OCI-LY7 (cell line): ENCODE measurements at regions not wholly inside any gene's neighbourhood (a gene's known extent, or its start where the extent isn't known, plus 50 kb on each side); places are given as distances from the start of the nearest gene placed in this dataset.
"Not testable (repeated sequence)": the region's sequence is repeated elsewhere in the genome, so short reads cannot be mapped to it uniquely, and the experiment has no call there.

Experiments
- BruUV-seq: library from RNA; stranded (reverse); fragments of 400-500 nt; replicated peaks from 2 replicates; lab custom pipeline; 2021; lab: Mats Ljungman, UMichigan
- CTCF ChIA-PET: fragments of 300-600 bp; sonication (Branson Sonifier 250); formaldehyde crosslinking; loops from one replicate; lab custom pipeline; 2022; ENCODE audit warnings: antibody characterized with exemption; ENCODE audit not compliant: unreplicated experiment; lab: Charles Lee
- POLR2A ChIA-PET: fragments of 300-600 bp; sonication (Branson Sonifier 250); formaldehyde crosslinking; loops from one replicate; lab custom pipeline; 2022; ENCODE audit warnings: antibody characterized with exemption; lab: Charles Lee
- DNase-seq: peaks from one replicate; pipeline ENCODE4 v3.0.0-alpha.2; 2015; ENCODE audit warnings: low spot score
- H2AFZ ChIP-seq: fragments of 200-600 bp; sonication (generic), shearing (Covaris generic); 2 replicates; pipeline ENCODE4 v1.6.1; 2014; ENCODE audit warnings: mild to moderate bottlenecking, antibody characterized with exemption, low read length, moderate library complexity
- H3K27ac ChIP-seq: fragments of 200-600 bp; sonication (generic); 2 replicates; pipeline ENCODE4 v1.5.1; 2014; ENCODE audit warnings: mixed run types, low read depth, mild to moderate bottlenecking, moderate library complexity, low read length, inconsistent platforms; ENCODE audit not compliant: poor library complexity, severe bottlenecking
- H3K36me3 ChIP-seq: fragments of 200-600 bp; sonication (generic); 2 replicates; pipeline ENCODE4 v1.6.1; 2014; ENCODE audit warnings: mild to moderate bottlenecking, antibody characterized with exemption, low read length, moderate library complexity, mixed read lengths; ENCODE audit not compliant: insufficient read depth
- H3K4me1 ChIP-seq: fragments of 200-600 bp; sonication (generic); 2 replicates; pipeline ENCODE4 v1.5.1; 2014; ENCODE audit warnings: mild to moderate bottlenecking, low read length; ENCODE audit not compliant: insufficient read depth, poor library complexity, severe bottlenecking
- H3K4me2 ChIP-seq: fragments of 200-600 bp; sonication (generic); 2 replicates; pipeline ENCODE4 v1.6.1; 2014; ENCODE audit warnings: mild to moderate bottlenecking, low read length
- H3K4me3 ChIP-seq: fragments of 200-600 bp; sonication (generic); 2 replicates; pipeline ENCODE4 v1.5.1; 2014; ENCODE audit warnings: mild to moderate bottlenecking, low read depth, low read length; ENCODE audit not compliant: poor library complexity, severe bottlenecking
- H3K79me2 ChIP-seq: fragments of 200-600 bp; sonication (generic); 2 replicates; pipeline ENCODE4 v1.6.1; 2016; ENCODE audit warnings: low read depth, mild to moderate bottlenecking, low read length, moderate library complexity, mixed read lengths; ENCODE audit not compliant: insufficient read depth
- H3K9me2 ChIP-seq: fragments of 200-600 bp; sonication (generic); 2 replicates; pipeline ENCODE4 v1.6.1; 2016; ENCODE audit warnings: mild to moderate bottlenecking, low read length, mixed read lengths; ENCODE audit not compliant: insufficient read depth
- H3K9me3 ChIP-seq: fragments of 200-600 bp; sonication (generic); 2 replicates; pipeline ENCODE4 v1.6.1; 2014; ENCODE audit warnings: mild to moderate bottlenecking, mixed run types, low read length, mixed read lengths
- H4K20me1 ChIP-seq: fragments of 200-600 bp; sonication (generic); 2 replicates; pipeline ENCODE4 v1.6.1; 2014; ENCODE audit warnings: mild to moderate bottlenecking, antibody characterized with exemption, low read length, moderate library complexity, mixed read lengths; ENCODE audit not compliant: insufficient read depth
- CTCF ChIP-seq: fragments of 200-600 bp; sonication (generic); conservative IDR thresholded peaks from 2 replicates; pipeline ENCODE4 v1.5.1; 2014; ENCODE audit warnings: mild to moderate bottlenecking, antibody characterized with exemption, low read length, moderate library complexity, mixed read lengths
- EZH2phosphoT487 ChIP-seq: fragments of 200-600 bp; sonication (generic); IDR thresholded peaks from 2 replicates; pipeline ENCODE4 v1.6.1; 2018; ENCODE audit warnings: low read depth, borderline replicate concordance, mild to moderate bottlenecking, mixed run types, antibody characterized with exemption, low read length, moderate library complexity, mixed read lengths
- intact Hi-C: fragments of 100-400 bp; cut with micrococcal nuclease; formaldehyde crosslinking; loops from one replicate; pipeline ENCODE4 v1.10.0; 2022; ENCODE audit not compliant: unreplicated experiment

- ChIA-PET POLR2A (no interaction called here), CTCF (no interaction called here)
- no peaks in the 10 kb centered on the region for H3K36me3 ChIP-seq
- no peaks in the 10 kb centered on the region for H3K9me2 ChIP-seq
- H3K9me3 ChIP-seq = no peaks in the 10 kb centered on the region
- H4K20me1 ChIP-seq = no peaks in the 10 kb centered on the region
- BruUV-seq = no TSS peak
- H3K4me2 ChIP-seq = no peak overlapping the region
- TF ChIP-seq CTCF = no peak
- no peak for TF ChIP-seq EZH2phosphoT487
- H3K4me1 ChIP-seq = no peaks in the 10 kb centered on the region
- no peak overlapping the region for H2AFZ ChIP-seq
- intact Hi-C loops = no loop called here
- no peaks in the 10 kb centered on the region for H3K79me2 ChIP-seq
- no peak for DNase-seq
- no peak overlapping the region for H3K4me3 ChIP-seq
- H3K27ac ChIP-seq = no peak overlapping the region
These were observed 101.8 kb upstream of the TCF21 start for GRCh38 chr6:133787122-133787521.

- Histone ChIP-seq H2AFZ (no peak overlapping the region), H3K9me2 (no peaks in the 10 kb centered on the region), H3K36me3 (no peaks in the 10 kb centered on the region), H3K4me1 (no peaks in the 10 kb centered on the region), H3K9me3 (no peaks in the 10 kb centered on the region), H3K27ac (no peak overlapping the region), H4K20me1 (no peaks in the 10 kb centered on the region), H3K4me2 (no peak overlapping the region), H3K4me3 (no peak overlapping the region), H3K79me2 (no peaks in the 10 kb centered on the region)
- ChIA-PET CTCF (no interaction called here), POLR2A (interaction anchor here (0.6 kb wide), 1 partner anchor 596 kb away, joined by 4 read pairs; no protein-coding TSS in a partner anchor)
- intact Hi-C loops = no loop called here
- no TSS peak for BruUV-seq
- TF ChIP-seq EZH2phosphoT487 = no peak
- TF ChIP-seq CTCF = no peak
- DNase-seq = no peak
These were observed 100.9 kb upstream of the TCF21 start for GRCh38 chr6:133787859-133788505.

GRCh38 chr6:133788556-133788955 lies 100.4 kb upstream of the TCF21 start:
- no peaks in the 10 kb centered on the region for H4K20me1 ChIP-seq
- H2AFZ ChIP-seq = no peak overlapping the region
- H3K4me1 ChIP-seq = no peaks in the 10 kb centered on the region
- TF ChIP-seq CTCF = no peak
- TF ChIP-seq EZH2phosphoT487 = no peak
- intact Hi-C loops = no loop called here
- H3K9me3 ChIP-seq = no peaks in the 10 kb centered on the region
- H3K9me2 ChIP-seq = no peaks in the 10 kb centered on the region
- BruUV-seq = no TSS peak
- DNase-seq = no peak
- ChIA-PET CTCF (no interaction called here), POLR2A (no interaction called here)
- no peaks in the 10 kb centered on the region for H3K36me3 ChIP-seq
- no peak overlapping the region for H3K4me2 ChIP-seq
- no peaks in the 10 kb centered on the region for H3K79me2 ChIP-seq
- H3K4me3 ChIP-seq = no peak overlapping the region
- H3K27ac ChIP-seq = no peak overlapping the region

- intact Hi-C loops = not testable (repeated sequence)
These were observed 99.5 kb upstream of the TCF21 start for GRCh38 chr6:133789449-133789848.

More at GRCh38 chr6:133789449-133789848, 99.5 kb upstream of the TCF21 start:
- H3K36me3 ChIP-seq, H3K79me2 ChIP-seq, DNase-seq, H4K20me1 ChIP-seq, H3K4me3 ChIP-seq, H3K4me1 ChIP-seq, H3K27ac ChIP-seq, H2AFZ ChIP-seq, CTCF ChIA-PET, POLR2A ChIA-PET, H3K9me3 ChIP-seq, H3K4me2 ChIP-seq, H3K9me2 ChIP-seq, BruUV-seq: not testable (repeated sequence)
